HPDE6-E6E7 (cell line): ENCODE measurements at regions not wholly inside any gene's neighbourhood (a gene's known extent, or its start where the extent isn't known, plus 50 kb on each side); places are given as distances from the start of the nearest gene placed in this dataset.

Experiments
- DNase-seq: peaks from one replicate; pipeline ENCODE4 v3.0.0; 2011; ENCODE audit warnings: missing footprints; ENCODE audit errors: extremely low spot score

DNA sequence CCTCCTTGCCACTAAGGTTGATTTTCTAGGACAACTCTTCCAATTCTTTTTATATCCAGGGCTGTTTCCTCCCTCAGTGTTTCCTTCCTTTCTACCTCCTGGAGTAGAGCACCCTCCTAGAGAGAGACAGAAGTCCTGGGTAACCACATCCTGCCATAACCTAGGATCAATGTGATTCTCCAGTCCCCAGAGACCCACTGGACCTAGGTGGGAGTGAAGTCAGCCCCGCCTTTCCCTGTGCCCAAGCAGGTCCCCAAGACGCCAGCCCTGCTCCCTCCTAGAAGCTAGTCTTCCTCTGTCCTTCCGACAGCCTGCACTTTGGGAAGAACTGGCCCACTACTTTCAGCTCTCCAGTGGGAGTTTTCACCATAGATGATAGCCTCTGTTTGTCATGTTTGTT, 166.8 kb upstream of the PLEKHG7 start:
- no peak for DNase-seq

DNA sequence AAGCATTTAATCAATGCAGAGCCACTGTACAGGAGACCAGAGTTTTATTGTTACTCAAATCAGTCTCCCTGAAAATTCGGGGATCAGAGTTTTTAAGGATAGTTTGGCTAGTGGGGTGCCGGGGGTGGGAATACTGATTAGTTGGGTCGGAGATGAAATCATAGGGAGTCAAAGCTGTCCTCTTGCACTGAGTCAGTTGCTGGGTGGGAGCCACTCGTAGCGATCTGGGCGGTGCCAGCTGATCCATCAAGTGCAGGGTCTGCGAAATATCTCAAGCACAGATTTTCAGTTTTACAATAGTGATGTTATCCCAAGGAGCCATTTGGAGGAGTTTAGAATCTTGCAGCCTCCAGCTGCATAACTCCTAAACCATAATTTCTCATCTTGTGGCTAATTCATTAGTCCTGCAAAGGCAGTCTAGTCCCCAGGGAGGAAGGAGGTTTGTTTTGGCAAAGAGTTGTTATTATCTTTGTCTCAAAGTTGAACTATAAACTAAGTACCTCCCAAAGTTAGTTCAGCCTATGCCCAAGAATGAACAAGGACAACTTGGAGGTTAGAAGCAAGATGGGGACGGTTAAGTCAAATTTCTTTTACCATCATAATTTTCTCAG, 169.4 kb upstream of the PLEKHG7 start:
- DNase-seq = no peak

- no peak for DNase-seq
Measured at GRCh38 chr12:92530706-92531105, 172.1 kb upstream of the PLEKHG7 start.

- no peak for DNase-seq
Measured at GRCh38 chr12:92529944-92530343, 172.8 kb upstream of the PLEKHG7 start.

- DNase-seq = no peak
Measured at GRCh38 chr12:92528586-92528985, 174.2 kb upstream of the PLEKHG7 start.

DNA sequence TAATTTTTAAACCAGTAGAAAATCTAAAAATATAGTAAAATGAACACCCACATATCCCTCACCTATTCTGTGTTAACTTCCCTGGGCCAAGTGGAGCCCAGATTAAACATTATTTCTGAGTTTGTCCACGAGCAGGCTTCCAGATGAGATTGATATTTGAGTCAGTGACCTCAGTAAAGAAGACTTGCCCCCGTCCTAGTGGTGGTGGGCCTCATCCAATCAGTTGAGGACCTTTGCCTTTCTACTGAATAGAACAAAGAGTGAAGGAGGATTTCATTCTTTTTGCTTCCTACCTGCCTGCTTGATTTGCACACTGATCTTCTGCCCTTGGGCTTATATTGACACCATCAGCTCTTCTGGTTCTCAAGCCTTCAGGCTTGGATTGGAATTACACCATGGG, 174.7 kb upstream of the PLEKHG7 start:
- DNase-seq = no peak

DNA sequence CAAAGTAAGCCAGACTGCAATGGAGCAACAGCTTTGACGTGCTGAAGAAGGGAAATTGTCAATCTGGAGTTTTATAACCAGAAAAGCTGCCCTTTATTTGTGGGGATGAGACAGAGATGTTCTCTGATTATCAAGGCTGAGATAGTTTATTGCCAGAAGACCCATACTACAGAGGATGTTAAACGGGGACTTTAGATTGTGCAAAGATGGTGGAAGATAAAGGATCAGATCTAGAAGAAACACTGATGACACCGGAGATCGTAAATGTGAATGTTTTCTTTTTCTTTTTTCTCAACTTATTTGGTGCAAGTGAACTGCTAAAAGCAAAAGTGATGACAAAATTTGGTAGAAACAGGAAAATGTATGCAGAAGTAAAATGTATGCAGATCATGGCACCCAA, 178.3 kb upstream of the PLEKHG7 start:
- DNase-seq = no peak

DNA sequence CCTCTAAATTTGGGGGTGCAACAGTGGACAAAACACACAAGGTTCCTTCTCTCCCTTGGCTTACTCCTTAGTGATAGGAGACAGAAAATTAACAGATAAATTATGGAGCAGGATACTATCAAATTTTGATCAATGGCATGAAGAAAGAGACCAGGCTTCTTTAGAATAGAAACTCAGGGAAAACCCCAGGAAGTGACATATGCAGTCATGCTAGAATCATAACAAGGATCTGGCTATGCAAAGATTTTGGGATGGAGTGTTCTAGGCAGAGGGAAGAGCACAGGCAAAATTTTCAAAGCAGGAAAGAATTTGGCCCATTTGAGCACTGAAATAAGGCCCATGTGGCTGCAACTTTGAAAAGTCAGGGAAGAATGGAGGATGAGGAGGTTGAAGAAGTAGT, 182.3 kb upstream of the PLEKHG7 start:
- DNase-seq = no peak

- no peak for DNase-seq
Measured at GRCh38 chr12:92519284-92519683, 183.5 kb upstream of the PLEKHG7 start.

DNA sequence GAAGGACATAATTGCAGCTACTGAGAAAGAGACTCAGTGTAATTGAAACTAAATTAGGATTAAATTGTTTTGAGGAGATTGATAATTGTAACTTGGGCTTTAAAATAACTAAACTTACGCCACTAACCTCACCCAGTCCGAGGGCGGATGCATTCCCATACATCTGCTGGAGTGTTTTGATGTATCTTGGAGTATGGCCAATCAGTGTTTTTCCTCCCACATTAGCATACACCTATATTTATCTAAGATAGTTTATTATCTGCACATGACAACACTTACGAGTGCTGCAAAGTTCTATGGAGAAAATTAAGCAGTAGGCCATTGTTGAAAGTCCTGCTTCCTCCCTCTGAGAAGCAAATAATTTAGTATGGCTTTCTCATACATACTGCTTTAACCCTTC, 184.7 kb upstream of the PLEKHG7 start:
- DNase-seq = no peak

GRCh38 chr12:92516277-92516600, 186.6 kb upstream of the PLEKHG7 start:
- peak; percentile 79 for DNase-seq

DNA sequence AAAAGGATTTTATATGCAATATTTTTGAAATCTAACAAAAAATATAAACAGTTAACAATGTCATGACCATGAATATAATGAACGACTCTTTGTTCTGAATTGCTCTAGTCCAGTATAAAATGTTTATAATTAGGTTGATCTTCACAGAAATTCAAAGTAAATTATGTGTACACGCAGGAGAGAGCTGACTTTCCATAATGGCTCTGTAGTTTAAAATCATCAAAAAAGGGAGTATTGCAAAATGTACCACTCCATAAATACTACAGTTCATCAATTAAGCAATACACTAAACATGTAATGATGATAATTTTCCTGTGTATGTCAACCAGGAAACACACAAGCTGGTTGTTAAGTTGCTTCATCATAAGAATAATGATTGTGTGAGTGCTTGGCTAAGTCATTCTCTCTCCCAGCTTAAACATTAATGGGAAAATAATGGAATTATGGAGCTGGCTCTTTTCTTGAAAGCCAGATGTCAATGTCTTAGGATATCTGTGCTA, 189.5 kb upstream of the PLEKHG7 start:
- DNase-seq = no peak

DNA sequence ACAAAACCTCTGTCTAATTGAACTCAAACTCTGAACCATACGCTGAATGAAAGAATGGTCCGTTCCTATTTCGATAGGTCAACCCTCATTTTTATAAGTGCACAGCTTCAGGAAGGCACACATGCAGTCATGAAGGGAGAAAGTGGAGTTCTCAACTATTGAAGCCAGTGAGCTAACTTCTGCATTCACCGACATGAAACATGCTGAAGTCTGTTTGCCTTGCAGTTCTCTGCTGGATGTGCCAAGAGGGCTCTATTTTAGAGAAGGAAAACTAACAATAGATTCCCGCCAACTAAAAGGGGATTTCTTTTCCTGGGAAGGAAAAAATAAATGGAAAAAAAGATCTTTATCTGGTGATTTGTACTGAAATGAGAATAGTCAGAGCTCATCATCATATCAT, 191.0 kb upstream of the PLEKHG7 start:
- DNase-seq = no peak

DNA sequence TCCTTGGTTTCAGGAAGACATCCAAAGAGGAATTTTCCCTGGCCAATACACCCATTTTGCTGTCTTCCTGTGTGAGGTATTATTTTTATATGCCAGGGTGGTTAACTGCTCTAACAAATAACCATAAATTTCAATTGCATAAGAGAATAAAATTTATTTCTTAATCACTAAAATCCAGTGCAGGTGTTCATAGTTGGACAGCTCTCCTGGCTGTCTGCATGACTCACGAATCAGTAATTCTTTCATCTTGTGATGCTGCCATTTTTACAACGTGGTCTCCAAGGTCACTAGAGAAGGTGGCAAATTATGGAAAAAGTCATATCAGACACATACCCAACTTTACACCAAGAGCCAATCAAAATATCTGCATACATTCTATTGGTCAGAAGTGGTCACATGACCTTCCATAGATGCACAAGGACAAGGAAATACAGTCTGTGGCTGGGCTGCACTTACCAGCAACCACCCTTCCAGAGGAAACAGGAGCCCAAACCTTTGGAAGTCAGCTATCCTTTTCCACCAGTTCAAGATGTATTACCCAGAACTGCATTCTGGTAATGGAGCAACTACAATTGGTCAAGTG, 193.5 kb upstream of the PLEKHG7 start:
- DNase-seq = no peak

DNA sequence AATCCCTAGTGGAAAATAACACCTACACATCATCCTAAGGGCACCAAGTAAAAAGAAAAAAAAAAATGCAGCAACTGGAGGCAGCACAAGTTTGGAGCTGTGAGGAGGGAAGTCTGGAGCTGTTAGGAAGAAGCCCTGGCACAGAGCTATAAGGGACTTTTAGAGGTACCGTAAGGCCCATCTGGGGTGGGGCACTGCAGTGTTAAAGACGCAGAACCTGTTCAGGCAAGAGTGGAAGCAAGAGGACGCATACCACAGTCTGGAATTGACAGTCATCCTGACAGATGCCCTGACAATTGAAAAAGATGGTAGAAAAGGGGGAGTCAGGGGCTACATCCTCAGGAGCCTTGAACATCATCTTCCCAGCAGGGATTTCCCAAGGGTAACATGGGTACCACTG, 195.9 kb upstream of the PLEKHG7 start:
- peak; percentile 11 for DNase-seq

DNA sequence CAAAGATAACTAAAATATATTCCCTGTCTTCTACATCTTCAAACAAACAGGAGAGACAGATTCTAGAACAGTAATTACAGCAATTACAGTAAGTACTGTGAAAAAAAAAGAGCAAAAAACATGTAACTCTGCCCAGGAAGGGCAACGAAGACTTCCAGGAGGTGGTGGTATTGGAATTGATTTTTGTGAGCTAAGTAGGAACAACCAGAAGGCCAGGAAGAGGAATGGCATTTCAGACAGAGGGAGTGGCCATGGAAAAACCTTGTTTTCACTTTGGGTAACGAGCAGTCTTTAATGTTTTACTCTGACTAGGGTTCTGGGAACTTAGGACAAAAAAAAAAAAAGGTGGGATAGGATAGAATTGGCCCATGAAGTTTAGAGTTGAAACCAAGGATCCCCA, 196.3 kb upstream of the PLEKHG7 start:
- DNase-seq = no peak

GRCh38 chr12:92505254-92506231, 197.2 kb upstream of the PLEKHG7 start:
- no peak for DNase-seq

DNA sequence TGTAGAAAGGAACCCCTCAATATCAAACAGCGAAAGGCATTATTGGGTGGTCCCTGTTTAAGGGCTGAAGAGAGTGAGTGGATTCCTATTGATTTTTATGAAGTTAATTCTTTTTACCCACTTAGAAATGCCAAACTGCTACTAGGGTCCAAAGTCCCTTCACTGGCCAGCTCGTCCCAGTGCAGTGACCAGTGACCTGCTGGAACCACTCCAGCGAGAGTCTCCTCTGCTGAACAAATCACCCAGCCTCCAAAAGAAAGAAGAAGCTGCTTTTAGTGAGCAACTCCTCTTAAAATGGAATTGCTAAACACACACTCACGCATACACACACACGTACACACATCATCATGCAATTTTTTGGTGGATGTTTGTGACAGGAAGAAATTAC, 198.2 kb upstream of the PLEKHG7 start:
- no peak for DNase-seq

DNA sequence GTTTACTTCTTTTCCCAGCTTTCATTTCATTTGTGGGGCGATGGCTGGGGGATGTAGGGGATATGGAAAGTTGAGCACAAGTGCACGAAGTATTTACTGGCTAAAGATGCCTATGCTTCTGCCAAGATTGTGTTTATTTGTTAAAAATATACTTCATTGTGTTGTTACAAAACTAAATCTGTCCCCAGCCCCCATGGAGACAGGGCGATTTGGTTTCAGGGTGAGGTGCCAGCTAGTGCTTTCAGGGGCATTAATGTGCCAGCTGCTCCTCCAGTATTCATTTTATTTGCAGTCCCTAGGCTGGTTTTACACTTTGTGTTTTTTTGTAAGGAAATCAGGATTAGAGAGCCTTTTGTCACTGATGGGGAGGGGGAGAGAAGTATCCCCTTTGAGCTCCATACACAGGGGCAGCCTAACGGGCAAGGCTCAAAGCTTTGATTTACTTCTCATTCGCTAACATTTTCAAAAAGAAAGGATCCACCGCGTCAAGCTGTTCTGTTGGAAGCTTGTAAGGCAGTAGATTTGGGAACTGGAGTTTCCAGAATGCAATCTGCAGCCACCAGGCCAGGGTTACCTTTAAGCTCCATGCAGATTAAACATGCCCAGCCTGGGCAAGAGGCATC, 198.7 kb upstream of the PLEKHG7 start:
- DNase-seq = no peak

DNA sequence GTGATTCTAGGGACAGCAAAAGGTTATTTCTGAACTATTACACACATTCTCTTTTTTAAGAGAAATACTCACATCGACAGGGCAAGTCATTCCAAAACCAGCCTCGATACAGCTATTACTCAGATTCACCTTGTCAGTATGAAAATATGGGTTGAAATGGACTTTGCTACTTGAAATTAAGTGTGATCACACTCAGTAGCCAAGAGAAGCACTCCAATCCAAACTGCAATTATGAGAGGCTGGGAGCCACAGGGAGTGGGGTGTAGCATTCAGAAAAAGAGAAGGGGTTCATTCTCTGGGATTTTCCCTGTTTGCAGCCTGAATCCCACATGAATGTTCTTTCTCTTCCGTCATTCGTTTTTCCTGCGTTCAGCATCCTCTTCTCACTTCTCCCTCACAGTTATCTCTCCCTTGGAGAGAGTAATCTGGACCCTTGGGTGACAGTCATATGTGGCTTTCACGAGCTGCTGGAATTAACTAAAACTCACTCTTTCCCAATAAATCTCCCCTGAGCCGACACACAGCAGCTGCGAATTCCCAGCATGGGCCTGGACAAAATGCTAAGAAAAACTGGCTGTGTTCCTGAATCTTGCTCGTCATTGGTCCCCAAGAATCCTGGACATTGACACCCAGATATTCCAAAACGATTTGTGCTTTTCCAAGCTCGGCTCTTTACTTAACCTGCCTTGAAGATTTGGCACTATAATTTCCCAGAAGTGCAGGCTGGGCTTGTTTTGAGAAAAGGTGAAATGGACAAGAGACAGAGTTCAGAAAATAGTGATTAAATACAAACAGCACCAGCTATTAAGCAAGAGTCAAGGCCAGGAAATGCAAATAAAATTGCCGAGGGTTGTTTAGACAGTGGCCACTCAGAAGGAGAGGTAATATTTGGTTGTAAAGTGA, 199.5 kb upstream of the PLEKHG7 start:
- no peak for DNase-seq

- no peak for DNase-seq
Measured at GRCh38 chr12:92502417-92503028, 200.3 kb upstream of the PLEKHG7 start.
